Panc1 (cell line): ENCODE measurements at regions not wholly inside any gene's neighbourhood (a gene's known extent, or its start where the extent isn't known, plus 50 kb on each side); places are given as distances from the start of the nearest gene placed in this dataset.
A peak's percentile ranks its signal among the peaks of the same experiment; 100 is the strongest.

Experiments used
- ATAC-seq: fragments of 200-7000 bp; cut with Tn5 transposase; 2 replicates; pipeline ENCODE4 v1.9.1; 2020; ENCODE audit warnings: mild to moderate bottlenecking, moderate library complexity
- BruUV-seq: library from RNA; stranded (reverse); fragments of 400-500 nt; replicated peaks from 2 replicates; lab custom pipeline; 2021; lab: Mats Ljungman, UMichigan
- CTCF ChIA-PET: fragments of 300-600 bp; sonication (Branson Sonifier 250); formaldehyde crosslinking; loops from one replicate; lab custom pipeline; 2022; ENCODE audit warnings: antibody characterized with exemption; lab: Charles Lee
- POLR2A ChIA-PET: fragments of 300-600 bp; sonication (Branson Sonifier 250); formaldehyde crosslinking; loops from one replicate; lab custom pipeline; 2022; ENCODE audit warnings: antibody characterized with exemption; lab: Charles Lee
- DNase-seq: peaks from one replicate; pipeline ENCODE4 v3.0.0-alpha.2; 2010; ENCODE audit warnings: low read depth, low spot score
- H3K27ac ChIP-seq: 2 replicates; pipeline ENCODE4 v1.5.1; 2011; ENCODE audit warnings: mild to moderate bottlenecking, low read length, inconsistent platforms
- H3K27me3 ChIP-seq: fragments of 200-500 bp; sonication (Bioruptor generic); 2 replicates; pipeline ENCODE4 v1.6.0; 2014; ENCODE audit warnings: low read length, inconsistent platforms; ENCODE audit not compliant: control insufficient read depth, insufficient read depth
- H3K36me3 ChIP-seq: fragments of 200-500 bp; sonication (Bioruptor generic); 2 replicates; pipeline ENCODE4 v1.5.1; 2014; ENCODE audit warnings: inconsistent platforms, mild to moderate bottlenecking, low read length, moderate library complexity; ENCODE audit not compliant: control insufficient read depth, insufficient read depth
- H3K4me1 ChIP-seq: 2 replicates; pipeline ENCODE4 v1.5.1; 2011; ENCODE audit warnings: inconsistent platforms, mild to moderate bottlenecking, low read length, moderate library complexity; ENCODE audit not compliant: control insufficient read depth, insufficient read depth
- H3K4me3 ChIP-seq, 2 experiments: 2 replicates each; pipeline ENCODE4 v1.5.1; 2011 to 2012; ENCODE audit warnings: low read depth in 2 of 2, low read length in 2 of 2, mild to moderate bottlenecking in 2 of 2, inconsistent platforms in 1 of 2, moderate library complexity in 1 of 2
- H3K9me3 ChIP-seq: fragments of 200-500 bp; sonication (Bioruptor generic); 2 replicates; pipeline ENCODE4 v1.5.1; 2014; ENCODE audit warnings: low read depth, mild to moderate bottlenecking, inconsistent platforms, low read length, moderate library complexity; ENCODE audit not compliant: control insufficient read depth, insufficient read depth
- POLR2AphosphoS5 ChIP-seq: IDR thresholded peaks from 2 replicates; pipeline ENCODE4 v1.6.1; 2012; ENCODE audit warnings: mild to moderate bottlenecking, low read depth, low read length, moderate library complexity
- REST ChIP-seq, 2 experiments: IDR thresholded peaks; 2 replicates each; pipeline ENCODE4 v1.6.1; 2011 to 2012; ENCODE audit warnings: low read depth in 2 of 2, control low read depth in 1 of 2, low read length in 1 of 2, mild to moderate bottlenecking in 1 of 2, moderate library complexity in 1 of 2; ENCODE audit not compliant: insufficient read depth in 1 of 2
- SIN3A ChIP-seq: IDR thresholded peaks from 2 replicates; pipeline ENCODE4 v1.6.1; 2012; ENCODE audit warnings: low read depth, mild to moderate bottlenecking, low read length, moderate library complexity, borderline replicate concordance; ENCODE audit not compliant: insufficient read depth
- TCF7L2 ChIP-seq: IDR thresholded peaks from 2 replicates; pipeline ENCODE4 v1.6.1; 2011; ENCODE audit warnings: mild to moderate bottlenecking, low read depth, low read length, inconsistent platforms
- in situ Hi-C: cut with HindIII; loops from 2 replicates; pipeline ENCODE4 v1.10.0; 2016; ENCODE audit warnings: low sequenced_read_pairs, low pct_unique_long_range_greater_than_20kb
- intact Hi-C: fragments of 100-400 bp; cut with micrococcal nuclease; formaldehyde crosslinking; loops from one replicate; pipeline ENCODE4 v1.10.0; 2022; ENCODE audit not compliant: unreplicated experiment
- TF ChIP-seq, protein P1 (sequence below): fragments of 450-650 bp; IDR thresholded peaks from 2 replicates; pipeline ENCODE4 v1.5.1; 2017; ENCODE audit warnings: mild to moderate bottlenecking

DNA sequence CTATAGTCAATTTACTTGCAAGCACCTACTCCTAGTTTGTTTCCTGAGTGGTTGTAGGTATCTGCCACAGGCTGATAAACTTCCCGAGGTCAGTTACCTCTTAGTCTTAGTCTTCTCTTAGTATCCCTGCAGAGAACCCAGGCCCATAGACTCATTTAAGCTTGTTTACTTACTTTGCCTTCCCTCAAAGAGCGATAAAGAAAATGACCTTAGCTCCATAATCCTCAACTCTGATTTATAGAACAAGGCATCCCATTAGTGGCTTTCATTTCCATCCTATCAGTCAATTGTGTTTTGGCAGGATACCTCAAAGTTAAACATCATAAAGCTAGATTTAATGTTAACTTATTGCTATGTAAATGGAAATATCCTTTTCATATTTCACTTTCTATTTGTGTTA lies 119.7 kb downstream of the UCHL5 start:
- ATAC-seq (no peak), DNase-seq (no peak)
- POLR2A ChIA-PET, result no interaction called here
- no peaks in the 10 kb centered on the region for H3K36me3 ChIP-seq
- H3K9me3 ChIP-seq, result no peaks in the 10 kb centered on the region
- in situ Hi-C loops, result no loop called here
- H3K4me1 ChIP-seq, result no peaks in the 10 kb centered on the region
- intact Hi-C loops, result no loop called here
- CTCF ChIA-PET, result no interaction called here
- no peak overlapping the region for H3K27ac ChIP-seq
- no peak for TF ChIP-seq SIN3A
- TF ChIP-seq TCF7L2, result 0 out of 2 replicates have a peak, but pooled peaks have one; percentile 44
- 0 out of 2 replicates have a peak, but pooled peaks cover 3% of the 10 kb centered on the region for H3K27me3 ChIP-seq
- BruUV-seq, result no TSS peak
- no peak overlapping the region for H3K4me3 ChIP-seq

DNA sequence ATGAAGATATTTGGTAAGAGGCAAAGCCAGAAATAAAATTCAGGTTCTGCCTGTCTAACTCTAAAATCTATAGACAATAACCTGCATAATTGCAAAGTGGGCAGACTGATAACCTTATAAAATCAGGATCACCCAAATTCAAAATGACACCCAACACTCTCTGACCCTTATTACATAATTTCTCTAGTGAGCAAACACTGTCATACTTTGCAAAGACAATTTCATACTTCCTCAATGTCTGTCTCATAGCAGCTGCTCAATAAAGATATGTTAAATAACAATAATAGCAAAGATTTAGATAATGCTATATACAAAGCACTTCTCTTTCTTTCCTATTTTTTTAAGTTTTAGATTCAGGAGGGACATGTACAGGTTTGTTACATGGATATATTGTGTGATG lies 118.5 kb downstream of the UCHL5 start:
- Histone ChIP-seq H3K4me3 (no peak overlapping the region), H3K36me3 (no peaks in the 10 kb centered on the region), H3K9me3 (no peaks in the 10 kb centered on the region), H3K27me3 (0 out of 2 replicates have a peak, but pooled peaks cover 3% of the 10 kb centered on the region), H3K4me1 (no peaks in the 10 kb centered on the region), H3K27ac (no peak overlapping the region)
- in situ Hi-C loops, result no loop called here
- no TSS peak for BruUV-seq
- intact Hi-C loops, result no loop called here
- DNase-seq, result no peak
- POLR2A ChIA-PET, result no interaction called here
- CTCF ChIA-PET, result no interaction called here
- TF ChIP-seq, protein P1, sequence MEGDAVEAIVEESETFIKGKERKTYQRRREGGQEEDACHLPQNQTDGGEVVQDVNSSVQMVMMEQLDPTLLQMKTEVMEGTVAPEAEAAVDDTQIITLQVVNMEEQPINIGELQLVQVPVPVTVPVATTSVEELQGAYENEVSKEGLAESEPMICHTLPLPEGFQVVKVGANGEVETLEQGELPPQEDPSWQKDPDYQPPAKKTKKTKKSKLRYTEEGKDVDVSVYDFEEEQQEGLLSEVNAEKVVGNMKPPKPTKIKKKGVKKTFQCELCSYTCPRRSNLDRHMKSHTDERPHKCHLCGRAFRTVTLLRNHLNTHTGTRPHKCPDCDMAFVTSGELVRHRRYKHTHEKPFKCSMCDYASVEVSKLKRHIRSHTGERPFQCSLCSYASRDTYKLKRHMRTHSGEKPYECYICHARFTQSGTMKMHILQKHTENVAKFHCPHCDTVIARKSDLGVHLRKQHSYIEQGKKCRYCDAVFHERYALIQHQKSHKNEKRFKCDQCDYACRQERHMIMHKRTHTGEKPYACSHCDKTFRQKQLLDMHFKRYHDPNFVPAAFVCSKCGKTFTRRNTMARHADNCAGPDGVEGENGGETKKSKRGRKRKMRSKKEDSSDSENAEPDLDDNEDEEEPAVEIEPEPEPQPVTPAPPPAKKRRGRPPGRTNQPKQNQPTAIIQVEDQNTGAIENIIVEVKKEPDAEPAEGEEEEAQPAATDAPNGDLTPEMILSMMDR, result no peak
- TF ChIP-seq POLR2AphosphoS5 (no peak), SIN3A (no peak), REST (IDR thresholded peaks at IDR 0.05; ENCODE audit: insufficient read depth in 1 of 2, low read depth in 2 of 2, low read length in 1 of 2) (no peak), TCF7L2 (no peak)
- ATAC-seq, result no peak

- Histone ChIP-seq H3K4me3 (no peak overlapping the region), H3K27me3 (0 out of 2 replicates have a peak, but pooled peaks cover 3% of the 10 kb centered on the region), H3K9me3 (no peaks in the 10 kb centered on the region), H3K4me1 (no peaks in the 10 kb centered on the region), H3K36me3 (no peaks in the 10 kb centered on the region), H3K27ac (no peak overlapping the region)
- TF ChIP-seq, protein P1, result no peak
- TF ChIP-seq REST (IDR thresholded peaks at IDR 0.05; ENCODE audit: insufficient read depth in 1 of 2, low read depth in 2 of 2, low read length in 1 of 2), result no peak
- TF ChIP-seq TCF7L2, result no peak
- no peak for TF ChIP-seq SIN3A
- TF ChIP-seq POLR2AphosphoS5, result no peak
- BruUV-seq, result no TSS peak
- in situ Hi-C loops (no loop called here), intact Hi-C loops (no loop called here)
- ChIA-PET POLR2A (no interaction called here), CTCF (no interaction called here)
- no peak for DNase-seq
- ATAC-seq, result no peak
Observed at GRCh38 chr1:192941722-192942411, 117.3 kb downstream of the UCHL5 start.
